ENCODE measurements at regions not wholly inside any gene's neighbourhood (a gene's known extent, or its start where the extent isn't known, plus 50 kb on each side); places are given as distances from the start of the nearest gene placed in this dataset.

DNA sequence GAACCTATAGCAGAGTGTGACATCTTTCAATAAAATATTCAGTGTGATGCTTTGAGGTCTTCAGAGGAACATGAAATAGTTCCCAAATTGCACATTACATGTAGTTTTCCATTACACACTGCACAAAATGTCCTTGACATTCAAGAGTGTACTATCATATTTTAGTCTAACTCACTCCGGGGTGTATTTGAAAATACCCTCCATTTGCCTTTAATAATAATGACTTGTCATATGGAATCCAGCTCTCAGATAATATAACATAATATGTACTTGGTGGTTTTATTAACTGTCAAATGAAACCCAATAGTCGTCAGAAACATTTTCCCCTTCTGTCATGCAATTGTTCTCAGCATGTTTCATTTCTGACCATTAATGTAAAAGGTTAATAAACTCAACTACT, 176.7 kb upstream of the CDH19 start:
- TF ChIP-seq CTCF (IDR thresholded peaks at IDR 0.05; ENCODE audit: insufficient read depth, low read length, poor library complexity, severe bottlenecking) (no peak), EZH2phosphoT487 (conservative IDR thresholded peaks at IDR 0.05; ENCODE audit: low read length) (no peak)

Data from SU-DHL-6 (cell line).